ENCODE measurements at regions not wholly inside any gene's neighbourhood (a gene's known extent, or its start where the extent isn't known, plus 50 kb on each side); places are given as distances from the start of the nearest gene placed in this dataset.

- TF ChIP-seq, protein P1, sequence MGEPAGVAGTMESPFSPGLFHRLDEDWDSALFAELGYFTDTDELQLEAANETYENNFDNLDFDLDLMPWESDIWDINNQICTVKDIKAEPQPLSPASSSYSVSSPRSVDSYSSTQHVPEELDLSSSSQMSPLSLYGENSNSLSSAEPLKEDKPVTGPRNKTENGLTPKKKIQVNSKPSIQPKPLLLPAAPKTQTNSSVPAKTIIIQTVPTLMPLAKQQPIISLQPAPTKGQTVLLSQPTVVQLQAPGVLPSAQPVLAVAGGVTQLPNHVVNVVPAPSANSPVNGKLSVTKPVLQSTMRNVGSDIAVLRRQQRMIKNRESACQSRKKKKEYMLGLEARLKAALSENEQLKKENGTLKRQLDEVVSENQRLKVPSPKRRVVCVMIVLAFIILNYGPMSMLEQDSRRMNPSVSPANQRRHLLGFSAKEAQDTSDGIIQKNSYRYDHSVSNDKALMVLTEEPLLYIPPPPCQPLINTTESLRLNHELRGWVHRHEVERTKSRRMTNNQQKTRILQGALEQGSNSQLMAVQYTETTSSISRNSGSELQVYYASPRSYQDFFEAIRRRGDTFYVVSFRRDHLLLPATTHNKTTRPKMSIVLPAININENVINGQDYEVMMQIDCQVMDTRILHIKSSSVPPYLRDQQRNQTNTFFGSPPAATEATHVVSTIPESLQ (CRISPR knock-in tag; IDR thresholded peaks at IDR 0.05): no peak
Observed at GRCh38 chr3:23035927-23036640, 167.0 kb upstream of the UBE2E2 start (continued).

- no peak overlapping the region for H3K27ac Mint-ChIP-seq
- CTCF ChIA-PET: no interaction called here
- no peak for ATAC-seq
Observed at GRCh38 chr3:23036728-23037127, 166.4 kb upstream of the UBE2E2 start.

More at GRCh38 chr3:23036728-23037127, 166.4 kb upstream of the UBE2E2 start:
- TF ChIP-seq NFYB (CRISPR knock-in tag; conservative IDR thresholded peaks at IDR 0.05; ENCODE audit: low read depth) (no peak), PRDM15 (CRISPR knock-in tag; IDR thresholded peaks at IDR 0.05) (no peak), ESRRA (CRISPR knock-in tag; IDR thresholded peaks at IDR 0.05; ENCODE audit: borderline replicate concordance) (no peak), ZNF219 (CRISPR knock-in tag; IDR thresholded peaks at IDR 0.05; ENCODE audit: borderline replicate concordance) (no peak), SMAD4 (CRISPR knock-in tag; IDR thresholded peaks at IDR 0.05) (no peak), ZNF138 (CRISPR knock-in tag; conservative IDR thresholded peaks at IDR 0.05) (no peak), NFATC4 (CRISPR knock-in tag; IDR thresholded peaks at IDR 0.05) (no peak), ZBTB43 (CRISPR knock-in tag; IDR thresholded peaks at IDR 0.05) (no peak), FOXK1 (CRISPR knock-in tag; IDR thresholded peaks at IDR 0.05) (no peak), PRRX2 (CRISPR knock-in tag; IDR thresholded peaks at IDR 0.05) (no peak), ZNF232 (CRISPR knock-in tag; IDR thresholded peaks at IDR 0.05) (no peak), ETV6 (CRISPR knock-in tag; IDR thresholded peaks at IDR 0.05) (no peak), SMAD3 (CRISPR knock-in tag; IDR thresholded peaks at IDR 0.05; ENCODE audit: borderline replicate concordance) (no peak), E2F4 (CRISPR knock-in tag; IDR thresholded peaks at IDR 0.05; ENCODE audit: borderline replicate concordance, low read depth) (no peak), TEAD1 (CRISPR knock-in tag; IDR thresholded peaks at IDR 0.05) (no peak), ZNF671 (CRISPR knock-in tag; IDR thresholded peaks at IDR 0.05) (no peak), KAT7 (CRISPR knock-in tag; IDR thresholded peaks at IDR 0.05; ENCODE audit: borderline replicate concordance) (no peak)
- TF ChIP-seq, protein P2, sequence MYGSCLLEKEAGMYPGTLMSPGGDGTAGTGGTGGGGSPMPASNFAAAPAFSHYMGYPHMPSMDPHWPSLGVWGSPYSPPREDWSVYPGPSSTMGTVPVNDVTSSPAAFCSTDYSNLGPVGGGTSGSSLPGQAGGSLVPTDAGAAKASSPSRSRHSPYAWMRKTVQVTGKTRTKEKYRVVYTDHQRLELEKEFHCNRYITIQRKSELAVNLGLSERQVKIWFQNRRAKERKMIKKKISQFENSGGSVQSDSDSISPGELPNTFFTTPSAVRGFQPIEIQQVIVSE (CRISPR knock-in tag; IDR thresholded peaks at IDR 0.05; ENCODE audit: borderline replicate concordance): no peak
- TF ChIP-seq, protein P3, sequence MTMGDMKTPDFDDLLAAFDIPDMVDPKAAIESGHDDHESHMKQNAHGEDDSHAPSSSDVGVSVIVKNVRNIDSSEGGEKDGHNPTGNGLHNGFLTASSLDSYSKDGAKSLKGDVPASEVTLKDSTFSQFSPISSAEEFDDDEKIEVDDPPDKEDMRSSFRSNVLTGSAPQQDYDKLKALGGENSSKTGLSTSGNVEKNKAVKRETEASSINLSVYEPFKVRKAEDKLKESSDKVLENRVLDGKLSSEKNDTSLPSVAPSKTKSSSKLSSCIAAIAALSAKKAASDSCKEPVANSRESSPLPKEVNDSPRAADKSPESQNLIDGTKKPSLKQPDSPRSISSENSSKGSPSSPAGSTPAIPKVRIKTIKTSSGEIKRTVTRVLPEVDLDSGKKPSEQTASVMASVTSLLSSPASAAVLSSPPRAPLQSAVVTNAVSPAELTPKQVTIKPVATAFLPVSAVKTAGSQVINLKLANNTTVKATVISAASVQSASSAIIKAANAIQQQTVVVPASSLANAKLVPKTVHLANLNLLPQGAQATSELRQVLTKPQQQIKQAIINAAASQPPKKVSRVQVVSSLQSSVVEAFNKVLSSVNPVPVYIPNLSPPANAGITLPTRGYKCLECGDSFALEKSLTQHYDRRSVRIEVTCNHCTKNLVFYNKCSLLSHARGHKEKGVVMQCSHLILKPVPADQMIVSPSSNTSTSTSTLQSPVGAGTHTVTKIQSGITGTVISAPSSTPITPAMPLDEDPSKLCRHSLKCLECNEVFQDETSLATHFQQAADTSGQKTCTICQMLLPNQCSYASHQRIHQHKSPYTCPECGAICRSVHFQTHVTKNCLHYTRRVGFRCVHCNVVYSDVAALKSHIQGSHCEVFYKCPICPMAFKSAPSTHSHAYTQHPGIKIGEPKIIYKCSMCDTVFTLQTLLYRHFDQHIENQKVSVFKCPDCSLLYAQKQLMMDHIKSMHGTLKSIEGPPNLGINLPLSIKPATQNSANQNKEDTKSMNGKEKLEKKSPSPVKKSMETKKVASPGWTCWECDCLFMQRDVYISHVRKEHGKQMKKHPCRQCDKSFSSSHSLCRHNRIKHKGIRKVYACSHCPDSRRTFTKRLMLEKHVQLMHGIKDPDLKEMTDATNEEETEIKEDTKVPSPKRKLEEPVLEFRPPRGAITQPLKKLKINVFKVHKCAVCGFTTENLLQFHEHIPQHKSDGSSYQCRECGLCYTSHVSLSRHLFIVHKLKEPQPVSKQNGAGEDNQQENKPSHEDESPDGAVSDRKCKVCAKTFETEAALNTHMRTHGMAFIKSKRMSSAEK (CRISPR knock-in tag; IDR thresholded peaks at IDR 0.05; ENCODE audit: borderline replicate concordance): no peak
- TF ChIP-seq, protein P4, sequence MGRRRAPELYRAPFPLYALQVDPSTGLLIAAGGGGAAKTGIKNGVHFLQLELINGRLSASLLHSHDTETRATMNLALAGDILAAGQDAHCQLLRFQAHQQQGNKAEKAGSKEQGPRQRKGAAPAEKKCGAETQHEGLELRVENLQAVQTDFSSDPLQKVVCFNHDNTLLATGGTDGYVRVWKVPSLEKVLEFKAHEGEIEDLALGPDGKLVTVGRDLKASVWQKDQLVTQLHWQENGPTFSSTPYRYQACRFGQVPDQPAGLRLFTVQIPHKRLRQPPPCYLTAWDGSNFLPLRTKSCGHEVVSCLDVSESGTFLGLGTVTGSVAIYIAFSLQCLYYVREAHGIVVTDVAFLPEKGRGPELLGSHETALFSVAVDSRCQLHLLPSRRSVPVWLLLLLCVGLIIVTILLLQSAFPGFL (CRISPR knock-in tag; IDR thresholded peaks at IDR 0.05; ENCODE audit: borderline replicate concordance): no peak
- H3K36me3 Mint-ChIP-seq: peaks cover 26% of the 10 kb centered on the region
- POLR2A ChIA-PET: no interaction called here
- H3K9me3 Mint-ChIP-seq: peaks cover 19% of the 10 kb centered on the region
- DNase-seq (ENCODE audit: low spot score): no peak
- peaks cover 36% of the 10 kb centered on the region for H3K4me1 Mint-ChIP-seq
- no peaks in the 10 kb centered on the region; the same call in 1 of the 2 replicates for H3K27me3 Mint-ChIP-seq (ENCODE audit: low read depth)
- H3K4me3 Mint-ChIP-seq: no peak overlapping the region

All from WTC11 (cell line).